GM12874 (cell line): ENCODE measurements at regions not wholly inside any gene's neighbourhood (a gene's known extent, or its start where the extent isn't known, plus 50 kb on each side); places are given as distances from the start of the nearest gene placed in this dataset.

Experiments
- CTCF ChIP-seq: IDR thresholded peaks from 2 replicates; pipeline ENCODE4 v1.5.1; 2011; ENCODE audit warnings: low read depth, mild to moderate bottlenecking, control low read depth, low read length, moderate library complexity; ENCODE audit not compliant: insufficient read depth

GRCh38 chr15:95442107-95442719, 888.3 kb upstream of the NR2F2 start:
- no peak for TF ChIP-seq CTCF

GRCh38 chr15:95444860-95445259, 885.6 kb upstream of the NR2F2 start:
- no peak for TF ChIP-seq CTCF

- TF ChIP-seq CTCF: no peak
Measured at GRCh38 chr15:95446854-95447253, 883.6 kb upstream of the NR2F2 start.

GRCh38 chr15:95447486-95447885, 883.0 kb upstream of the NR2F2 start:
- no peak for TF ChIP-seq CTCF

GRCh38 chr15:95448531-95449229, 881.8 kb upstream of the NR2F2 start:
- TF ChIP-seq CTCF: no peak

GRCh38 chr15:95449230-95449628, 881.3 kb upstream of the NR2F2 start:
- no peak for TF ChIP-seq CTCF

GRCh38 chr15:95450413-95450812, 880.1 kb upstream of the NR2F2 start:
- TF ChIP-seq CTCF: no peak
